ENCODE measurements at regions not wholly inside any gene's neighbourhood (a gene's known extent, or its start where the extent isn't known, plus 50 kb on each side); places are given as distances from the start of the nearest gene placed in this dataset.

DNA sequence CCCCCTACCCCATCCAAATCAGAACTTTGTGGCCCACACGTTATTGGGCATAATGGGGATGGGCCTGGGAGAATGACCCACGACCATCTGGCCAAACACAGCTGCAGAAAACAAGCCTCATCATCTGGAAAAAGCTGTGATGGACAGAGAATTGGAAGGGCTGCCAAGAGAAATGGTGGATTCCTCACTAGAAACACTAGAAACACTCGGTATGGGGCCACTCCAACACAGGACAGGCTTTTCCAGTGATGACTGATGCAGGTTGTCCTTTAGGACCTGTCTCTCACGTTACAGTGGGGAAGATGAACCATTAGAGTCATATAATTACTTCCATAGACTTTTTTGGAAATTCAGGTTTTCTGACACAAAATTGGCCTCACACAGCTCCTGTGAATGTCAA, 172.4 kb upstream of the TARS1 start:
- TF ChIP-seq REST (IDR thresholded peaks at IDR 0.05) (no peak), CTCF (IDR thresholded peaks at IDR 0.05; ENCODE audit: low read depth, low read length, missing input control) (no peak), JUND (IDR thresholded peaks at IDR 0.05) (no peak), GABPA (IDR thresholded peaks at IDR 0.05 in 1 of 2, conservative IDR thresholded peaks at IDR 0.05 in 1 of 2) (no peak), FOXA1 (IDR thresholded peaks at IDR 0.05) (no peak), MAX (IDR thresholded peaks at IDR 0.05) (no peak)
